Kidney epithelial cell (primary cell): ENCODE measurements at regions not wholly inside any gene's neighbourhood (a gene's known extent, or its start where the extent isn't known, plus 50 kb on each side); places are given as distances from the start of the nearest gene placed in this dataset.

Experiments used
- DNase-seq: peaks from one replicate; pipeline ENCODE4 v3.0.0-alpha.2; 2010; ENCODE audit warnings: low read depth
- H3K27me3 ChIP-seq: 2 replicates; pipeline ENCODE4 v1.6.0; 2011; ENCODE audit warnings: low read length; ENCODE audit not compliant: control insufficient read depth, insufficient read depth
- H3K36me3 ChIP-seq: 2 replicates; pipeline ENCODE4 v1.5.1; 2011; ENCODE audit warnings: low read length; ENCODE audit not compliant: control insufficient read depth, insufficient read depth
- H3K4me3 ChIP-seq: 2 replicates; pipeline ENCODE4 v1.5.1; 2011; ENCODE audit warnings: low read depth, mild to moderate bottlenecking, control low read depth, low read length
- CTCF ChIP-seq: IDR thresholded peaks from 2 replicates; pipeline ENCODE4 v1.5.1; 2011; ENCODE audit warnings: mild to moderate bottlenecking, moderate library complexity, low read length, control low read depth, inconsistent platforms; ENCODE audit not compliant: insufficient read depth, poor library complexity, severe bottlenecking

GRCh38 chr16:86212706-86213436 lies 297.5 kb upstream of the FOXF1 start:
- DNase-seq = no peak
- Histone ChIP-seq H3K27me3 (no peaks in the 10 kb centered on the region), H3K4me3 (no peak overlapping the region), H3K36me3 (no peaks in the 10 kb centered on the region)
- no peak for TF ChIP-seq CTCF

GRCh38 chr16:86213437-86214205 lies 296.7 kb upstream of the FOXF1 start:
- TF ChIP-seq CTCF = no peak
- no peak for DNase-seq
- H3K4me3 ChIP-seq = no peak overlapping the region
- H3K27me3 ChIP-seq = no peaks in the 10 kb centered on the region
- H3K36me3 ChIP-seq = no peaks in the 10 kb centered on the region

DNA sequence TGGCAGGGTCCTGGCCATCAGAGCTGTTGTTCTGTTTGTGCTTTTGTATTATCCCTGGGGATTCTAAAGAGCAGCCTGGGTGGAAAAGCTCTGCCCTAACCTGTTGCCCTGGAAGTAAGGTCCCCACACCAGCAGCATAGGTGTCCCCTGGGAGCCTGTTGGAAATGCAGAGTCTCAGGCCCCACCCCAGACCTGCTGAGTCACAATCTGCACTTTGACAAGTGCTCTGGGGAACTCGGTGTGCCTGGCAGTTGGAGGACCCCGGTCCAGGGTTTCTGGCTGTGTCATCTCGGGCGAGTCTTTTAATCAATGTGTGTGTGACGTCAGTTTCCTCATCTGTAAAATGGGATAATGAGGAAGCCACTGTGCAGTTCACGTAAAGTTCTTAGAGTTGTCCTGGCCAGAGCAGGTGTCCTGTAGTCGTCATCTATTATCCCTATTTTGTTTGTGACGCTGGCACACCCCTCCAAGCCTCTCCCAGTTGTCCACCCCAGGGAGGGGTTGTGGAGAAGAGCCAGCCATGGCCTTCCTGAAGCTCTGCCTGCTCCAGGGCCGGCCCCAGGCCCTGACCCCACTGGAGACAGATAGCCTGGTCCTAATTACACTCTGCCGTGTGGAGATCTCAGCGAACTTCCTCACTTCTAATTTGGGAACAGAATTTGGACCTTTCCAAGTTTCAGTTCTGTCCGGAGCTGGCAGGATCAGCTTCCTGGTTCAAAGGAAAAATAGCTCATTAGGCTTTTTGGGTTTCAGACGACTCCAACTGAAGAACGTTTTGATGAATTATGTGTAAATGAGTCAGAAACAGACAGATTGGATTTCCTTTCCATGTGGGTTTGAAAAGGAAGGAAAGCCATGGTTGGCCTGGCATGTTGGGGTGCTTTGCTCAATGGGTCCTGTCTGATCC lies 295.7 kb upstream of the FOXF1 start:
- Histone ChIP-seq H3K36me3 (no peaks in the 10 kb centered on the region), H3K4me3 (no peak overlapping the region), H3K27me3 (no peaks in the 10 kb centered on the region)
- TF ChIP-seq CTCF = no peak
- DNase-seq = no peak

- no peak for TF ChIP-seq CTCF
- DNase-seq = no peak
- Histone ChIP-seq H3K27me3 (no peaks in the 10 kb centered on the region), H3K36me3 (no peaks in the 10 kb centered on the region), H3K4me3 (no peak overlapping the region)
Measured at GRCh38 chr16:86215233-86215978, 294.9 kb upstream of the FOXF1 start.

GRCh38 chr16:86215979-86216585 lies 294.2 kb upstream of the FOXF1 start:
- no peak for DNase-seq
- TF ChIP-seq CTCF = no peak
- H3K36me3 ChIP-seq = no peaks in the 10 kb centered on the region
- no peaks in the 10 kb centered on the region for H3K27me3 ChIP-seq
- H3K4me3 ChIP-seq = no peak overlapping the region
